ENCODE measurements at regions not wholly inside any gene's neighbourhood (a gene's known extent, or its start where the extent isn't known, plus 50 kb on each side); places are given as distances from the start of the nearest gene placed in this dataset.

GRCh38 chr13:47144782-47145181, 247.9 kb upstream of the HTR2A start:
- DNase-seq (ENCODE audit: low read depth): no peak
- TF ChIP-seq CTCF (conservative IDR thresholded peaks at IDR 0.05; ENCODE audit: low read depth, low read length): no peak
- no peak overlapping the region for H3K4me3 ChIP-seq (ENCODE audit: low read depth, low read length)

- no peak overlapping the region for H3K4me3 ChIP-seq (ENCODE audit: low read depth, low read length)
- DNase-seq (ENCODE audit: low read depth): no peak
- TF ChIP-seq CTCF (conservative IDR thresholded peaks at IDR 0.05; ENCODE audit: low read depth, low read length): no peak
These were observed 245.3 kb upstream of the HTR2A start for GRCh38 chr13:47142105-47142504.

- H3K4me3 ChIP-seq (ENCODE audit: low read depth, low read length): no peak overlapping the region
- TF ChIP-seq CTCF (conservative IDR thresholded peaks at IDR 0.05; ENCODE audit: low read depth, low read length): no peak
- DNase-seq (ENCODE audit: low read depth): no peak
These were observed 242.7 kb upstream of the HTR2A start for GRCh38 chr13:47139519-47139918.

GRCh38 chr13:47136504-47136941, 239.7 kb upstream of the HTR2A start:
- TF ChIP-seq CTCF (conservative IDR thresholded peaks at IDR 0.05; ENCODE audit: low read depth, low read length): no peak
- no peak for DNase-seq (ENCODE audit: low read depth)
- H3K4me3 ChIP-seq (ENCODE audit: low read depth, low read length): no peak overlapping the region

- TF ChIP-seq CTCF (conservative IDR thresholded peaks at IDR 0.05; ENCODE audit: low read depth, low read length): no peak
- no peak overlapping the region for H3K4me3 ChIP-seq (ENCODE audit: low read depth, low read length)
- DNase-seq (ENCODE audit: low read depth): peak; percentile 6
These were observed 239.1 kb upstream of the HTR2A start for GRCh38 chr13:47135800-47136503.

GRCh38 chr13:47134939-47135489, 238.2 kb upstream of the HTR2A start:
- no peak overlapping the region for H3K4me3 ChIP-seq (ENCODE audit: low read depth, low read length)
- no peak for TF ChIP-seq CTCF (conservative IDR thresholded peaks at IDR 0.05; ENCODE audit: low read depth, low read length)
- no peak for DNase-seq (ENCODE audit: low read depth)

- no peak overlapping the region for H3K4me3 ChIP-seq (ENCODE audit: low read depth, low read length)
- TF ChIP-seq CTCF (conservative IDR thresholded peaks at IDR 0.05; ENCODE audit: low read depth, low read length): no peak
- no peak for DNase-seq (ENCODE audit: low read depth)
These were observed 236.2 kb upstream of the HTR2A start for GRCh38 chr13:47133011-47133445.
